ENCODE measurements at regions not wholly inside any gene's neighbourhood (a gene's known extent, or its start where the extent isn't known, plus 50 kb on each side); places are given as distances from the start of the nearest gene placed in this dataset.
"Not testable (repeated sequence)": the region's sequence is repeated elsewhere in the genome, so short reads cannot be mapped to it uniquely, and the experiment has no call there.

DNA sequence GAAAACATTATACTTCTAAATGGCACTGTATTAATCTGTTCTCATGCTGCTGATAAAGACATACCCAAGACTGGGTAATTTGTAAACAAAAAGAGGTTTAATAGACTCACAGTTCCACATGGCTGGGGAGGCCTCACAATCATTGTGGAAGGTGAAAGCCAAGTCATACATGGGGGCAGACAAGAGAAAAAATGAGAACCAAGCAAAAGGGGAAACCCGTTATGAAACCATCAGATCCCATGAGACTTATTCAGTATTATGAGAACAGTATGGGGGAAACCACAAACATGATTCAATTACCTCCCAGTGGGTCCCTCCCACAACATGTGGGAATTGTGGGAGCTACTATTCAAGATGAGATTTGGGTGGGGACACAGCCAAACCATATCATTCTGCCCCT, 408.3 kb downstream of the BMP2 start:
- not testable (repeated sequence) for DNase-seq

DNA sequence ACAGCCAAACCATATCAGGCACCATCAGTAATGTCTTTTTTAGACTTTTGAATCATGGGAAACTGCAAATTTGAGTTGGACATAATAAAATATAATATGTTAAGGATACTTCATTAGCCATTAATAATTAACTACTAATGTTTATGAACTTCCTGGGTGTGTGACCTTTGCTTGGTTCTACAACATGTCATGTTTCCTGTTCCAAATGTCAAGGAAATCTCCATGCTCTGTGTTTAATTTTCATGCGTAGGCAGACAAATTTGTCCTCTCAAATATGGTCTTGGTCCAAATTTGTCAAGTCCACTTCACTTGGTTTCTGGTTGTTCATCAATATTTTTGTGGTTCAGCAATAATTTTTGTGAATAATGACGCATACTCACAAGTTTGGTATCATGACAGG, 410.5 kb downstream of the BMP2 start:
- DNase-seq, result no peak

GRCh38 chr20:7180256-7181045, 413.0 kb downstream of the BMP2 start:
- DNase-seq, result no peak

GRCh38 chr20:7189231-7189630, 421.7 kb downstream of the BMP2 start:
- DNase-seq, result no peak

DNA sequence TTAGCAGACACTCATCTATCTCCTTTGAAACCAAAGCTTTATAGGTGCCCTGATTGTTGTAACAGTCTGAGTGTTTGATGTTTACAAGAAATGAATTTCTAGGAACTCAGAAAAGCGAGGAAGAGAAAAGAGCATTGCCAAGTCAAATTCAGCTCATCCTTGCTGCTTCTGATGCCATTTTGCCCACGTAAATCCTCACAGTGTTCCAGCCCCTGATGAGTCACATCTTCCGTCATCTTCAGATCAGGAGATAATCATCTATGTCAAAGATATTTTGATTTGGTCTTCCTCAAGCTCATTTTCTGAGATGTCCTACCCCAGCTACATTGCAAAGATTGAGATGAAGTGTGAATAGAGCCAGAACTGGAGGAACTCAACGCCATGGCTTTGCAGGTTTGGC, 426.2 kb downstream of the BMP2 start:
- DNase-seq, result no peak

- no peak for DNase-seq
Observed at GRCh38 chr20:7195704-7196103, 428.2 kb downstream of the BMP2 start.

DNA sequence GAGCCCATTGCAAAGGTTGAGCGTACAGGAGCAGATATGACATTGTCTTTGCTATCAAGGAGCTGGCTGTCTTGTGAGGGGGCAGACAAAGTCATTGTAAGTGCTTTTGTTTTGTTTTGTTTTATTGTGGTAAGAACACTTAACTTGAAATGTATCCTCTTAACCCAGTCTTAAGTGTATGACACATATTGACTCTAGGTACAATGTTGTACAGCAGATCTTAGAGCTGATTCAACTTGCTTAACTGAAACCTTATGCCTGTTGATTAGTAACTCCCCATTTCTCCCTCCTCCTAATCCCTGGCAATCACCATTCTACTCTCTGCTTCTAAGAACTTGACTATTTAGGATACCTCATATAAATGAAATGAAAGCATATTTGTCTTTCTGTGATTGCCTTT, 429.0 kb downstream of the BMP2 start:
- no peak for DNase-seq

GRCh38 chr20:7199861-7200260, 432.4 kb downstream of the BMP2 start:
- DNase-seq, result no peak

DNA sequence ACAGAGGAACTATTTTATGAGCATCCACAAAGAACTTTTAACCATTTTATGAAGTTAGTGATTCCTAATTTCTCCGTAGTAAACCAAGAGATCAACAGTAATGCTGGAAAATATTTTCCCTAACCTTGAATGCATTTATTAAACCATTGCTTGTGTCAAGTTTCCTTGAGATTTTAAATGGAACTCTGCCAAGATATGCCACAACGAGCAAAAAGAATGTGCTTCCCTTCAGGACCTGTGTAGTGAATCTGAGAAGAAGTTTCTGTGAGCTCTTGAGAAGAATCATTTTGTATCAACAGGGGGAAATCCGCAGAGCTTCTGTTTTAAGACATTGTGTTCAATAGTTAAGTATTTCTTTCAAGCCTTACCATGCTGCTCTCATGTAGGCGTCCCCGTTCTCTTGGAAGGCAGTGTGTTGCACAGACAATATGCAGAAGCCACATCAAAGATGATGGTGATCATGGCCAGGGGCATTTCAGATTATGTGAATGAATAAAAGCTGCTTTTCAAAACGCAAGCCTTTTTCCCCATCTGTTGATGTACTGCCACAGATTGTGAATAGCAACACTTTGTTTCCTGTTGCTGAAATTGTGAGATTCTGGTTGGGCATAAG, 439.8 kb downstream of the BMP2 start:
- no peak for DNase-seq

- no peak for DNase-seq
Observed at GRCh38 chr20:7210910-7211309, 443.4 kb downstream of the BMP2 start.

DNA sequence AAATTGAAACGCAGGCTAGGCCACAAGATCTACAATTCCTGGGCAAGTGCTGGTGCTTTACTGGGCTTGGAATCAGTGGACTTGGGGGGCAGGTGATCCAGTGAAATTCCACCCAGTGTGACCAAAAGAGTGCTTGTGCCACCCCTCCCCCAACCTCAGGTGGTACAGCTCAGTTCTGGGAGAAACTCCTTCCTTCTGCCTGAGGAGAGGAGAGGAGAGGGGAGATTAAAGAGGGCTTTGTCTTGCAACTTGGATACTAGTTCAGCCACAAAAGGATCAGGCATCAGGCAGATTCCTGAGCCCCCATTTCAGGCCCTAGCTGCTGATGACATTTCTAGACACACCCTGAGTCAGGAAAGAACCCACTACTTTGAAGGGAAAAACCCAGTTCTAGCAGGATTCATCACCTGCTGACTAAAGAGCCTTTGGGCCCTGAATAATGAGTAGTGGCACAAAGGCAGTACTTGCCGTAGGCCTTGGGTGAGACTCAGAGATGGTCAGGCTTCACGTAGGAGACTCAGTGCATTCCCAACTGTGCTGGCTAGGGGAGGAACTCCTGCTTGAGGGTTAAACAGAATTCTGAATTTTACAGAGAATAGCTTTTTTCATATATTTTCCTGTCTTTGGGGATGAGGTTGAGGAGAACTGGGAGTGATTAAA, 446.7 kb downstream of the BMP2 start:
- DNase-seq, result no peak

DNA sequence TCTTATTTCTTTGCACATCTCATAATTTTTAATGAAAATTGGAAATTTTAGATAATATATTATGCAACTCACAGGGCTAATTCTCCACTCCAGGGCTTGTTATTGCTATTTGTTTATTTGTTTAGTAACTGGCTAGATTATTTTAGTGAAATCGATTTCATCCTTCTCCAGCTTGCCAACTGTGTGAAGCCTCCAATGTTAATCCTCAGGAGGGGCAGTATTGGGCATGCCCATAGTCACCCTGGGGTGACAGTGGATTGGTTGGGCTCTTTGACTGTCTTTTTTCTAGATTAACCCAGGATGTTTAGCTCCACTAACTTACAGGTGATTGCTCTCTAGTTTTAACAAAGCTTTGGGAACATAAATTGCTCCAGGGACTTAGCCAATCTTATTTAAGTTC, 450.1 kb downstream of the BMP2 start:
- DNase-seq, result no peak

GRCh38 chr20:7220755-7221154, 453.3 kb downstream of the BMP2 start:
- DNase-seq, result no peak

DNA sequence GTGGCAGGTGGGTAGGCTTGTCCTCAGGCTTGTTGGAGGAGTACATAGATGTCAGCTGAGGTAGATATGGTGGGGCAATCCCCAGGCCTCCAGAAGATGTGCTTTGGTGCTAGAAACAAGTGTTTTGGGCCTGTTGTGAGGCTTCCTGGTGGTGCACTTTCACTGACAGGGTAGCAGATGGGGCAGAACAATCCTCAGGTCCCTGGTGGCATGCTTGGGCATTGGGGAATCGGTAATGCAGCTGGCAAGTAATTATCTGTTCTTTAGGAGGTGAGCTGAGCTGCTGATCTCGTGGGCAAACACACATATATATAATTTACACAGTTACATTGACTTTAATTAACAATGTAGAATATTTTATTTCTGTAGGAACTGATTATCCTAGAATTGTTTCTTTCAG, 458.7 kb downstream of the BMP2 start:
- no peak for DNase-seq

- no peak for DNase-seq
Observed at GRCh38 chr20:7231303-7231702, 463.8 kb downstream of the BMP2 start.

DNA sequence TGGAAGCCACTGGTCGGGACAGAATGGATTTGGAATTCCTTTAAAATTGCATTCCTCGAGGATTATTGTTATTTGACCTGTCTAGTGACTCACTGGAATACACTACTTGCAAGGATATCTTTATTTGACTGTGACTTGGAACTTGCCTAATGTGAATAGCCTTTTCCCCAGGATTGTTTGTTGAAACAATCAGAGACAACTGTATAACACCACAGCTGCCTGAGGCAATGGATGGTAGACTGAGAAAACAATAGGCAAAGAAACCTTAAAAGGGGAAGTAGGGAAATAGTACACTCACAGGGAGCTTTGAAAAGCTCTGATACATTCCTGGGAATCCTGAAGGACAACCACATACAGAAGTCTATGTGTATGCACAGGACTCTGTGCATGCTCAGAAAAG, 465.3 kb downstream of the BMP2 start:
- no peak for DNase-seq

GRCh38 chr20:7237251-7237650, 469.8 kb downstream of the BMP2 start:
- DNase-seq, result no peak

- DNase-seq, result no peak
Observed at GRCh38 chr20:7240490-7240889, 473.0 kb downstream of the BMP2 start.

DNA sequence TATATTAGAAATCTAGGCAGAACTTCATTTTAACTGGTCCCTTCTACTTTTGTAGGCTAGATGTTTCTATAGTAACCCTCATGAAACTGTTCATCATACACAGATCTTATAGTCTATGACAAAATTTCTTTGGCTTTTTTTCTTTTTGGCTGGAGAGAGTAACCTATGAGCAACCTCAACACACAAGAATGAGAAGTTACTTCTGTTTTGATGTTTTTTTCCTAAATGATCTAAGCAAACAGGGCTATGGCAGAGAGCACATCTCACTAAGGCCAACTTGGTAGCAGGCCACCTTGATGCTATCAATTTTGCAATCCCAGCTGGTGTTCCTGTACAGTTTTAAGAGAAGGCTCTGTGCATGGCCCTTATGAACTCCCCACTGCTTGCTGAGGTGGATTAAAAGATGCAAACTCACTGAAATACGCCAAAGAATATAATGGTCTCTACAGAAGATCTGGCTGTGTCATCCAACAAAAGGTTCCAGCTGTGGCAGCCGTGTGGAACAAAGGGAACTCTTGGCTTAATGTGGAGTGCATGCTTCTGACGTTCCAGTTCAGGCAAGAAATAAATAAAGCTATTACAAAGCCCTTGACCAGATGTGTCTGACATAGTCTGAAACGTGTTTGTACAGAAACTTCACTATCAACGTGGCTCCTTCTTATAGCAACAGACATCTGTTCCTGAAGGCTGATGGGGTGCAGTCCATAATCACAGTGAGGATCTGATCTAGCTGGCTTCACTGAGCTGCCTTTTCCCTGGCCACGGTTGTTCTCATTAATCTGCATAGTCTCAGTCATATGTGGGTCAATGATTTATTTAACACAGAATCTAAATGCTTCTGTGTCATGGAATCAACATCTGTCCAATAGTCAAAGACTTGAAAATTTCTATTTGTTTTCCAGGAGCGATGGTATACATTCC, 481.1 kb downstream of the BMP2 start:
- no peak for DNase-seq

DNA sequence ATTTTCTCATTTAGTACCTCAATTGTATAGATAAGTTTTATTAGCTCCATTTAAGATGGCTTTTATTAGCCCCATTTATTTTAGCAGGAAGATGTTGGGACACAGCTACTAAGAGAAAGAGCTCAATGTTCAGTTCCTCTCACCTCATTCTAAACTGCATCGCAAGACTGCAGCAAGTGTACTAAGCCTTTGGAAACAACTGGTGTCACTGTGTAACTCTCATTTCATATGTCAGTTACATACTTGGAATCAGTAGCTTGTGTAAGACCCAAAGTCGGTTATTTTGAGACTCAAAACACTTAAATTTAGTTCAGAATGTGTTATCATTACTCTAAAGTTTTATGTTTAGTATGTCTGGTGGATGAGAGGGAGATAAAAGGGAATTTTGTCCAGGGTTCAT, 482.9 kb downstream of the BMP2 start:
- DNase-seq, result no peak

GRCh38 chr20:7257099-7257498, 489.6 kb downstream of the BMP2 start:
- DNase-seq, result no peak

GRCh38 chr20:7257692-7258466, 490.4 kb downstream of the BMP2 start:
- DNase-seq, result no peak
